Tibial nerve (tissue), 4 donors: ENCODE measurements at regions not wholly inside any gene's neighbourhood (a gene's known extent, or its start where the extent isn't known, plus 50 kb on each side); places are given as distances from the start of the nearest gene placed in this dataset.

Experiments
- DNase-seq, 2 donors: peaks; one replicate each; pipeline ENCODE4 v3.0.0-alpha.2; 2019; ENCODE audit warnings: low spot score in 2 of 2
- H3K27ac ChIP-seq, 4 donors: fragments of 200-600 bp; sonication (generic) in 3 of 4; one replicate each; pipeline ENCODE4 v1.5.1; 2017 to 2019; ENCODE audit warnings: mild to moderate bottlenecking in 1 of 4
- H3K27me3 ChIP-seq, 2 donors: fragments of 200-600 bp; sonication (generic) in 1 of 2; one replicate each; pipeline versions ENCODE4 v1.5.1 to v1.6.0; 2017 to 2019
- H3K36me3 ChIP-seq, 3 donors: fragments of 200-600 bp; sonication (generic); one replicate each; pipeline ENCODE4 v1.5.1; 2018 to 2019
- H3K4me1 ChIP-seq, 4 donors: fragments of 200-600 bp; sonication (generic) in 3 of 4; one replicate each; pipeline ENCODE4 v1.5.1; 2017 to 2019
- H3K4me3 ChIP-seq, 4 donors: fragments of 200-600 bp; sonication (generic) in 3 of 4; one replicate each; pipeline ENCODE4 v1.5.1; 2017 to 2019; ENCODE audit warnings: mild to moderate bottlenecking in 1 of 4, moderate library complexity in 1 of 4
- H3K9me3 ChIP-seq, 4 donors: fragments of 200-600 bp; sonication (generic) in 3 of 4; one replicate each; pipeline ENCODE4 v1.5.1; 2017 to 2019
- EP300 ChIP-seq, 2 donors: sonication (generic); formaldehyde crosslinking; IDR thresholded peaks; one replicate each; pipeline ENCODE4 v1.6.1; 2017; ENCODE audit warnings: antibody characterized with exemption in 2 of 2, mild to moderate bottlenecking in 1 of 2
- POLR2A ChIP-seq, 2 donors: fragments of 450-650 bp; IDR thresholded peaks; one replicate each; pipeline ENCODE4 v1.6.1; 2017; ENCODE audit warnings: antibody characterized with exemption in 2 of 2, mild to moderate bottlenecking in 2 of 2, moderate library complexity in 2 of 2
- WGBS, 2 donors: methylation state at CpG; one replicate each; pipeline ENCODE4 v1.1.5; 2018; 5-methylcytosine and 5-hydroxymethylcytosine counted together
- TF ChIP-seq, protein P1 (sequence below), 5 experiments: fragments of 200-600 bp in 3 of 5; fragments of 450-650 bp in 2 of 5; sonication (generic) in 3 of 5; IDR thresholded peaks; one replicate each; pipeline ENCODE4 v1.5.1; 2016 to 2019; ENCODE audit warnings: antibody characterized with exemption in 5 of 5, mild to moderate bottlenecking in 3 of 5, moderate library complexity in 2 of 5

DNA sequence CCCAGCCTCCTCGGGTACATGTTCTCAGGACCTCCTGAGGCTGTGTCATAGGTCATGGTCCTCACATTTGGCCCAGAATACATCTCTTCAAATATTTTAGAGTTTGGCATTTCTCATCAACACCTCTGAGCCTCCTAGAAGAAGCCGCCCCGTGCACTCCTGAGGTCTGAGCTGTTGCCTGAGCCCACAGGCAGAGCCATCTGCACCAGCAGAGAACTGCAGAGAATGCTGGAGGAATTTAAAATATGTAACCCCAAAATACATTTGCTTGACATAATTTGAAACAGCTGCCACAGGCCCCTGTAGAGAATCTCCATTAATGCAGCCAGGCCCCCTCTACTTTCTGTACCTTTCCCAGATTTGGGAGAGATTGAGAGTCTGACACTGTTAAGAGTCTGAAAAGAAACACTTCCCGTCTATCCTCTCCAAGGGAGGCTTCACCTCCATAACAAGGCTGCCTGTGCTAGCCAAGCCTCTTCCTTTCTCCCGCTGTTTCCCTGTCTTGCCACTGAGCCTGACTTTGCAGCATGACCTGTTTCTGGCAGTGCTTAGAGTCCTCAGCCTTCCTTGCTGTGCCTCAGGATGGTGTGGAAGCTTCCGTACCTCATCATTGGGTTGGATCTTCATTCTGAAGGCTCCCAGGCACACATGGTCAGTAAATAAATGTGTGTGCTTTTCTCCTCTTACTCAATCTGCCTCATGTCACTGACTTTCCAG lies 95.4 kb upstream of the SFSWAP start:
- TF ChIP-seq EP300 (IDR thresholded peaks at IDR 0.05) (no peak), POLR2A (IDR thresholded peaks at IDR 0.05) (no peak)
- TF ChIP-seq, protein P1, sequence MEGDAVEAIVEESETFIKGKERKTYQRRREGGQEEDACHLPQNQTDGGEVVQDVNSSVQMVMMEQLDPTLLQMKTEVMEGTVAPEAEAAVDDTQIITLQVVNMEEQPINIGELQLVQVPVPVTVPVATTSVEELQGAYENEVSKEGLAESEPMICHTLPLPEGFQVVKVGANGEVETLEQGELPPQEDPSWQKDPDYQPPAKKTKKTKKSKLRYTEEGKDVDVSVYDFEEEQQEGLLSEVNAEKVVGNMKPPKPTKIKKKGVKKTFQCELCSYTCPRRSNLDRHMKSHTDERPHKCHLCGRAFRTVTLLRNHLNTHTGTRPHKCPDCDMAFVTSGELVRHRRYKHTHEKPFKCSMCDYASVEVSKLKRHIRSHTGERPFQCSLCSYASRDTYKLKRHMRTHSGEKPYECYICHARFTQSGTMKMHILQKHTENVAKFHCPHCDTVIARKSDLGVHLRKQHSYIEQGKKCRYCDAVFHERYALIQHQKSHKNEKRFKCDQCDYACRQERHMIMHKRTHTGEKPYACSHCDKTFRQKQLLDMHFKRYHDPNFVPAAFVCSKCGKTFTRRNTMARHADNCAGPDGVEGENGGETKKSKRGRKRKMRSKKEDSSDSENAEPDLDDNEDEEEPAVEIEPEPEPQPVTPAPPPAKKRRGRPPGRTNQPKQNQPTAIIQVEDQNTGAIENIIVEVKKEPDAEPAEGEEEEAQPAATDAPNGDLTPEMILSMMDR (IDR thresholded peaks at IDR 0.05): no peak
- H3K4me1 ChIP-seq: peaks cover 0 to 38% (median 3%) of the 10 kb centered on the region in 4 donors
- no peak overlapping the region for H3K27ac ChIP-seq
- H3K9me3 ChIP-seq: no peaks in the 10 kb centered on the region
- no peak overlapping the region for H3K4me3 ChIP-seq
- WGBS, 2 donors: 31 to 50% methylated on average over 6 of the region's 6 CpGs
- no peaks in the 10 kb centered on the region for H3K36me3 ChIP-seq
- H3K27me3 ChIP-seq: no peaks in the 10 kb centered on the region
- no peak for DNase-seq

DNA sequence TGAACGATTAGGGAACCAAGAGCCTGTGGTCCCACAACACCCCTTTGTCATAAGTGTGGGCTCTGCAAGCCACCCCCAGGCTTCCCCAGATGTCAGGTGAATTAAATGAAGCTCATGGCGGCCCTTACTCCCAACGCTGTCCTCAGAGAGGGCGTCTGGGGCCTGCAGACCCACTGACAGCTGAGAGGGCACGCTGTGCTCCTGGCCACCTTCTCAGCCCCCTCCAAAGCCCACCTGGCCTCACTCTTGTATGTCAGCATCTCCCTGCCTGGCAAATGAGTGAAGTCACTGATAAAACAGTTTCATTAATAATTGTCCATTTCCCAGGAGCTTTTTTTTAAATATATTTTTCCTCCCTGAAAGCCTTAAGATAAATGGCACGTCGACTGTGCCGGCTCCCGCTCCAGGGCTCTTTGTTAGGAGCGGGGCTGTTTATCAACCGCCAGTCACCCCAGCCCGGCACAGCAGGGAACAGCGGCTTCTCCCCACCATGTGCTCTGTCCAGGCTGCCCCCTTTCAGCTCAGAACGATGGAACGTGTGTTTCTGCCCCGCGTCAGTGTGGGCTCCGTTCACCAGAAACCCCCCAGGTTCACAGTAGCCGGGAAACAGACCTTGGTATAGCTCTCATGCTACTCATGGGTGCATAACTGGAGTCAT lies 94.7 kb upstream of the SFSWAP start:
- Histone ChIP-seq H3K27me3 (no peaks in the 10 kb centered on the region), H3K9me3 (no peaks in the 10 kb centered on the region), H3K4me3 (no peak overlapping the region), H3K36me3 (no peaks in the 10 kb centered on the region), H3K27ac (no peak overlapping the region), H3K4me1 (peaks cover 0 to 45% (median 4%) of the 10 kb centered on the region in 4 donors)
- 57 to 64% methylated on average over 19 of the region's 19 CpGs for WGBS, 2 donors
- no peak for DNase-seq
- TF ChIP-seq, protein P1 (IDR thresholded peaks at IDR 0.05): no peak
- TF ChIP-seq EP300 (IDR thresholded peaks at IDR 0.05): no peak
- TF ChIP-seq POLR2A (IDR thresholded peaks at IDR 0.05): no peak

DNA sequence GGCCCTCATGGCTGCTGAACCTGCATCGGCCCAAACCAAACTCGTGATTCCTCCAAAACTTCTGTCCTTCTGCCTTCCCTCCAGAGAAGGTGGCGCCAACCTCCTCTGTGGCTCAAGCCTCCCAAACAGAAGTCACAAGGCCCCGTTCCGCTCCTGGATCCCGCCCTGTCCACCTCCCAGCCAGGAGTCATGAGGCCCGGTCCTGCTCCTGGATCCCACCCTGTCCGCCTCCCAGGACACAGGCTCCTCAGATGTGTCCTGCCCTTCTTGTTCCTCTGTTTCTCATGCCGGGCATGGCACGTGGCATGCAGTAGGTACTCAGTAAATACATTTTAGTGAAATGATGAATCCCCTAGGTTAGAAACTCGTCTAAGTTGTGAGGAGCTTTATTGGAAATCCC lies 94.2 kb upstream of the SFSWAP start:
- no peak for DNase-seq
- Histone ChIP-seq H3K27me3 (no peaks in the 10 kb centered on the region), H3K9me3 (no peaks in the 10 kb centered on the region), H3K4me3 (no peak overlapping the region), H3K27ac (no peak overlapping the region), H3K4me1 (peaks cover 0 to 51% (median 7%) of the 10 kb centered on the region in 4 donors), H3K36me3 (no peaks in the 10 kb centered on the region)
- TF ChIP-seq POLR2A (IDR thresholded peaks at IDR 0.05) (no peak), EP300 (IDR thresholded peaks at IDR 0.05) (no peak)
- TF ChIP-seq, protein P1 (IDR thresholded peaks at IDR 0.05): no peak
- 84% methylated on average over 10 to 11 of the region's 11 CpGs for WGBS, 2 donors

DNA sequence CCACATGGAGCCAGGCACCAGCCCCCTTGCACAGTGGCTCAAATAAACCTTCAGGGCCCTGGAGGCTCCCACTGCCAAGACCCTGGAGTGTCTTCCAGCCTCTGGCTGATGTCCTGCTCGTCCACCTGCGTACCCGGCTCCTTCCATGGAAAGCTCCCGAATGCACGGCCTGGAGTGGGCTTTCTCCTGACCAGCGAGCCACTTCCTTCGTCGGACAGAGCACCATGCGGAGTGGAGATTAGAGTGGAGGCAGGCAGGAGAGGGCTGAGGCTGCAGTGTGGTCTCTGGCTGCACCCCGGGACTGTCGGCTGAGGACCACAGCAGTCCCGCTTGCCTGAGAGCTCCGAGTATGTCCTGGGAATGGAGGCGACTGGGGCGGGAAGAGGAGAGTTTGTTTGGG lies 93.7 kb upstream of the SFSWAP start:
- H3K4me3 ChIP-seq: no peak overlapping the region
- no peaks in the 10 kb centered on the region for H3K36me3 ChIP-seq
- WGBS, 2 donors: 93 to 94% methylated on average over 14 to 15 of the region's 15 CpGs
- H3K27ac ChIP-seq: no peak overlapping the region
- no peak for TF ChIP-seq POLR2A (IDR thresholded peaks at IDR 0.05)
- no peak for TF ChIP-seq EP300 (IDR thresholded peaks at IDR 0.05)
- TF ChIP-seq, protein P1 (IDR thresholded peaks at IDR 0.05): no peak
- no peaks in the 10 kb centered on the region for H3K27me3 ChIP-seq
- peaks cover 0 to 55% (median 8%) of the 10 kb centered on the region in 4 donors for H3K4me1 ChIP-seq
- DNase-seq: no peak
- H3K9me3 ChIP-seq: no peaks in the 10 kb centered on the region

DNA sequence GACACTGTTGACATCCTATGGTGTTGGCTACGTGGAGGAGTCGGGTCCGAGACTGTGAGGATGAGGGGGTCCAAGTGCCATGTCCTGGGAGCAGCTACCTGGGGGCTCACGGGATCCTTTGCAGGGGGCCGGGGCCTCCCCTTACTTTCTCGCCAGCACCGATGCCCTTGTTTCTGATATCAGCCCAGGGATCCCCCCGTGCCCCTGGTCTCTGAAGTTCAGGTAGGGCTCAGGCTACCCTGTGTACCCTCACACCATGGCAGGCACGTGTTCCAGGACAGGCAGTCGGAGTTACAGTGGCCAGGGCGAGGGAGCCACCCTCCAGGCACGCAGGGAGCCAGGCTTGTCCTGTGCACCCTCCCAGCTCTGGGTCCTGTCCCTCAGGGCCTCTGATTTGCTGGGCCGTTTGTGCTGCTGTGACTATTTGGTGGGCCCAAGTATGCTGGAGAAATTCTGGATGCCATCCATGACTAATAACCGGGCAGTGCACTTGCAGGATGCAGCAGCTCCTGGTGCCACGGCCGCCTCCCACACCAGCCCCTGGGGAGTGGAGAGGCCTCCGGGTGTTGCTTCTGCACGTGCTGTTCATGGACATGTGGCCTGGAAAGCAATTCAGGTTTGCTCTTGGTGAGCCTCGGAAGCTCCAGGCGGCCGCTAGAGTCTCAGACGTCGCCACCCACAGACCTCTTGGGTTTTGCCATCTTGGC lies 93.1 kb upstream of the SFSWAP start:
- no peak overlapping the region for H3K4me3 ChIP-seq
- no peak for DNase-seq
- TF ChIP-seq, protein P1 (IDR thresholded peaks at IDR 0.05): no peak
- TF ChIP-seq EP300 (IDR thresholded peaks at IDR 0.05) (no peak), POLR2A (IDR thresholded peaks at IDR 0.05) (no peak)
- 63 to 74% methylated on average over 13 to 18 of the region's 23 CpGs for WGBS, 2 donors
- no peaks in the 10 kb centered on the region for H3K9me3 ChIP-seq
- no peak overlapping the region for H3K27ac ChIP-seq
- H3K4me1 ChIP-seq: peaks cover 0 to 61% (median 14%) of the 10 kb centered on the region in 4 donors
- no peaks in the 10 kb centered on the region for H3K27me3 ChIP-seq
- no peaks in the 10 kb centered on the region for H3K36me3 ChIP-seq
